ENCODE measurements at regions not wholly inside any gene's neighbourhood (a gene's known extent, or its start where the extent isn't known, plus 50 kb on each side); places are given as distances from the start of the nearest gene placed in this dataset.
"Not testable (repeated sequence)": the region's sequence is repeated elsewhere in the genome, so short reads cannot be mapped to it uniquely, and the experiment has no call there.

DNA sequence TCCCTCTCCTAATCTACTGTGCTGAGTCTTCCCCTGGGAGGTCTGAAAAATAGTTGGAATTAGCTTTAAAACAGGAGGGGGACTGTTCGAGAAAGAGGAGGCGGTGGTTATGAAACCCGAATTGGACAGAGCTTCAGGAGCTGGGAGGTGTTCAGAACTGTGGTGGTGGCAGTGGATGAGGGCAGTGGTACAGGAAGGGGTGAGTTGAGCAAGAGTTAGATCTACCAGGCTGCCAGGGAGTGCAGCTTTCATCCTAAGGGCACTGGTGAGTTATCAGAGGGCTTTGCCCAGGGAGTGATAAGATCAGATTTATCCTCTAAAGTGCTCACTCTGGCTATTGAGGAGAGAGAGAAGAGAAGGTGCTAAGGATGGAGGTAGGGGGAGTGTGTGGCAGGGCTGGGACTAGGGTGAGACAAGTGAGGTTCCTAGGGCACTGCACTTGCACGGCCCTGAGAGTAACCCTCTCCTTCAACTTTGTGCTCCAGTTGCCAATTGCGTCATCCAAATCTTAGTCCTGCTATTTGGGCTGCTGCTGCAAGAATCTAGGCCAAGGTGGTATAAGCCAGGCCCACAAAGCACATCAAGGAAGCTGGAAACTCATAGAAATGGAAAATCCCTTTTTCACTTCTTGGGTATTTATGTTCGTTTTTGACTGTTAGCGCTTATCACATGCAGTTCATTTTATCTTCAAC, 540.3 kb downstream of the XYLT1 start:
- Histone ChIP-seq H3K4me1 (ENCODE audit: control insufficient read depth, insufficient read depth, low read length) (no peaks in the 10 kb centered on the region), H3K27ac (ENCODE audit: insufficient read depth, low read depth, low read length, poor library complexity, severe bottlenecking) (no peak overlapping the region), H3K36me3 (ENCODE audit: control insufficient read depth, insufficient read depth, low read length) (no peaks in the 10 kb centered on the region), H3K4me3 (ENCODE audit: insufficient read depth, low read depth, low read length) (no peak overlapping the region), H3K9me3 (ENCODE audit: control insufficient read depth, low read length) (no peaks in the 10 kb centered on the region), H3K27me3 (ENCODE audit: control insufficient read depth, insufficient read depth, low read length, poor library complexity, severe bottlenecking) (no peaks in the 10 kb centered on the region)
- 93 to 94% methylated on average over 6 to 7 of the region's 7 CpGs for WGBS, 2 experiments

- Histone ChIP-seq H3K27me3 (ENCODE audit: control insufficient read depth, insufficient read depth, low read length, poor library complexity, severe bottlenecking) (no peaks in the 10 kb centered on the region), H3K36me3 (ENCODE audit: control insufficient read depth, insufficient read depth, low read length) (no peaks in the 10 kb centered on the region), H3K4me1 (ENCODE audit: control insufficient read depth, insufficient read depth, low read length) (no peaks in the 10 kb centered on the region), H3K4me3 (ENCODE audit: insufficient read depth, low read depth, low read length) (no peak overlapping the region), H3K27ac (ENCODE audit: insufficient read depth, low read depth, low read length, poor library complexity, severe bottlenecking) (no peak overlapping the region), H3K9me3 (ENCODE audit: control insufficient read depth, low read length) (no peaks in the 10 kb centered on the region)
- 77 to 83% methylated on average over 2 of the region's 2 CpGs for WGBS, 2 experiments
Measured at GRCh38 chr16:16933861-16934260, 536.9 kb downstream of the XYLT1 start.

DNA sequence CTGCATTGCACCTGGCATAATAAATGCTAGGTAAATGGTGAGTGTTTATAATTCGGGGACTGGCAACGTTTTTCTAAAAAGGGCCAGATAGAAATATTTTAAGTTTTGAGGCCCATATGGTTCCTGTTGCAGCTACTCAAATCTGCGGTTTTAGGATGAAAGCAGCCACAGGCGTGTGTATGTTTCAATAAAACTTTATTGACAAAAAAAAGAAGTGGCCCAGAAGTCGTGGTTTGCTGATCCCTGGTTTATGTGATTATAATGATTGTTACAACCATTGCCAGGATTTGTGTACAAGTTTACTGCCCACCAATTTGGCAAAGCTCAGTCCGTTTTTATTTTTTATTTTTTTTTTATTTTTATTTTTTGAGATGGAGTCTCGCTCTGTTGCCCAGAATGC, 536.1 kb downstream of the XYLT1 start:
- Histone ChIP-seq H3K4me3 (ENCODE audit: insufficient read depth, low read depth, low read length) (no peak overlapping the region), H3K27me3 (ENCODE audit: control insufficient read depth, insufficient read depth, low read length, poor library complexity, severe bottlenecking) (no peaks in the 10 kb centered on the region), H3K27ac (ENCODE audit: insufficient read depth, low read depth, low read length, poor library complexity, severe bottlenecking) (no peak overlapping the region), H3K9me3 (ENCODE audit: control insufficient read depth, low read length) (no peaks in the 10 kb centered on the region), H3K4me1 (ENCODE audit: control insufficient read depth, insufficient read depth, low read length) (peaks cover under 1% of the 10 kb centered on the region), H3K36me3 (ENCODE audit: control insufficient read depth, insufficient read depth, low read length) (no peaks in the 10 kb centered on the region)
- 90 to 95% methylated on average over 6 to 7 of the region's 7 CpGs for WGBS, 2 experiments

DNA sequence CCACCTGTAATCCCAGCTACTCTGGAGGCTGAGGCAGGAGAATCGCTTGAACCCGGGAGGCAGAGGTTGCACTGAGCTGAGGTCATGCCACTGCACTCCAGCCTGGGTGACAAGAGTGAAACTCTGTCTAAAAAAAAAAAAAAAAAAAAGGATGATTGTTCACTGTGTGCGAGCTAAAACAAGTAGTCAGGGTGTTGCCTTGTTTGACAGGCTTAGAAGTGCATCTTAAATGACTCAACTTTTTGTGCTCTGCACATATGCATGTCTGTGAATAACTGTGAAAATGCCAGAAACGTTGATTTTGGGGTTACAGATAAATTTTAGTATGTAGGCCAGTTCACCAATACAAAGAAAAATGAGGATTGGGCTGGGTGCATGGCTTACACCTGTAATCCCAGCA, 534.9 kb downstream of the XYLT1 start:
- H3K9me3 ChIP-seq (ENCODE audit: control insufficient read depth, low read length); H3K4me1 ChIP-seq (ENCODE audit: control insufficient read depth, insufficient read depth, low read length); H3K27me3 ChIP-seq (ENCODE audit: control insufficient read depth, insufficient read depth, low read length, poor library complexity, severe bottlenecking); H3K4me3 ChIP-seq (ENCODE audit: insufficient read depth, low read depth, low read length); H3K27ac ChIP-seq (ENCODE audit: insufficient read depth, low read depth, low read length, poor library complexity, severe bottlenecking); H3K36me3 ChIP-seq (ENCODE audit: control insufficient read depth, insufficient read depth, low read length): not testable (repeated sequence)
- 97 to 98% methylated on average over 4 of the region's 4 CpGs for WGBS, 2 experiments

- no peak overlapping the region for H3K4me3 ChIP-seq (ENCODE audit: insufficient read depth, low read depth, low read length)
- H3K4me1 ChIP-seq (ENCODE audit: control insufficient read depth, insufficient read depth, low read length): peaks cover 4% of the 10 kb centered on the region
- no peaks in the 10 kb centered on the region for H3K36me3 ChIP-seq (ENCODE audit: control insufficient read depth, insufficient read depth, low read length)
- 93 to 98% methylated on average over 2 of the region's 2 CpGs for WGBS, 2 experiments
- no peaks in the 10 kb centered on the region for H3K9me3 ChIP-seq (ENCODE audit: control insufficient read depth, low read length)
- no peak overlapping the region for H3K27ac ChIP-seq (ENCODE audit: insufficient read depth, low read depth, low read length, poor library complexity, severe bottlenecking)
- H3K27me3 ChIP-seq (ENCODE audit: control insufficient read depth, insufficient read depth, low read length, poor library complexity, severe bottlenecking): no peaks in the 10 kb centered on the region
Measured at GRCh38 chr16:16937576-16937975, 533.2 kb downstream of the XYLT1 start.

GRCh38 chr16:16938009-16938408, 532.8 kb downstream of the XYLT1 start:
- 84 to 87% methylated on average over 4 of the region's 4 CpGs for WGBS, 2 experiments
- H3K36me3 ChIP-seq (ENCODE audit: control insufficient read depth, insufficient read depth, low read length): no peaks in the 10 kb centered on the region

DNA sequence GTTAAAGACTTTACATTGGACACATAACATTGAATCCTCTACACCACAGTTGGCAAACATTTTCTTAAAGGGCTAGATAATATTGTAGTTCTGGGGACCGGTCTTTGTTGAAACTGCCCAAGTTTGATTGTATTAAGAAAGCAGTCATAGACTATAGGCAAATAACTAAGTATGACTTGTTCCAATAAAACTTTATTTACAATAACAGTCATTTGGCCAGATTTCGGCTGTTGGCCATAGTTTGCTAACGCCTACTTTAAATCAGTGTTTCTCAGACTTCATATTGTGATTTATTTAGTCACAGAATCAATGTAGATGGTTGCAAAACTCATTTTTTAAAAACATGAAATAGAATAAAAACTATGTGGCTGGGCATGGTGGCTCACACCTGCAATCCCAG, 531.8 kb downstream of the XYLT1 start:
- no peaks in the 10 kb centered on the region for H3K9me3 ChIP-seq (ENCODE audit: control insufficient read depth, low read length)
- H3K4me3 ChIP-seq (ENCODE audit: insufficient read depth, low read depth, low read length): no peak overlapping the region
- no peaks in the 10 kb centered on the region for H3K36me3 ChIP-seq (ENCODE audit: control insufficient read depth, insufficient read depth, low read length)
- WGBS, 2 experiments: 90 to 92% methylated on average over 2 to 3 of the region's 3 CpGs
- H3K4me1 ChIP-seq (ENCODE audit: control insufficient read depth, insufficient read depth, low read length): peaks cover 4% of the 10 kb centered on the region
- H3K27me3 ChIP-seq (ENCODE audit: control insufficient read depth, insufficient read depth, low read length, poor library complexity, severe bottlenecking): no peaks in the 10 kb centered on the region
- H3K27ac ChIP-seq (ENCODE audit: insufficient read depth, low read depth, low read length, poor library complexity, severe bottlenecking): no peak overlapping the region

More at GRCh38 chr16:16938009-16938408, 532.8 kb downstream of the XYLT1 start:
- H3K27me3 ChIP-seq (ENCODE audit: control insufficient read depth, insufficient read depth, low read length, poor library complexity, severe bottlenecking): no peaks in the 10 kb centered on the region
- no peak overlapping the region for H3K27ac ChIP-seq (ENCODE audit: insufficient read depth, low read depth, low read length, poor library complexity, severe bottlenecking)
- no peaks in the 10 kb centered on the region for H3K9me3 ChIP-seq (ENCODE audit: control insufficient read depth, low read length)
- H3K4me3 ChIP-seq (ENCODE audit: insufficient read depth, low read depth, low read length): no peak overlapping the region
- H3K4me1 ChIP-seq (ENCODE audit: control insufficient read depth, insufficient read depth, low read length): peaks cover 4% of the 10 kb centered on the region

DNA sequence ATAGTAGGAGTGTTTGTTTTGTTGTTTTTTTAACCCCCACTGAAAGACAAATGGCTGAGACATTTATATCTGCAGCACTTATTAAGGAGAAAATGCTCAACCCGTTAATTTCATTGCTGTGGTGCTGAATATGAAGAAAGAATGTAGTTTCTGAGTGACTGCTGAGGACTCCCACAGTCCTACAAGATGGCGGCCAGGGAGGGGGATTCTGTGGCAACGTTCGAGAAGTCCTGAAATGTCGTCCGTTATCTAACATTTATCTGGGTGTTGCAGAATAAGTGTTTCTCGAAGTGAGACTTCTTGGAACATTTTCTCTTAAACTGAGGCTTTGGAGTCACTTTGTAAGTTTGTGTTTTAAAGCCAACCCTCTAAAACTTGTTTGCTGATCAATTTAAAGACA, 530.4 kb downstream of the XYLT1 start:
- Histone ChIP-seq H3K27me3 (ENCODE audit: control insufficient read depth, insufficient read depth, low read length, poor library complexity, severe bottlenecking) (no peaks in the 10 kb centered on the region), H3K4me3 (ENCODE audit: insufficient read depth, low read depth, low read length) (no peak overlapping the region), H3K9me3 (ENCODE audit: control insufficient read depth, low read length) (no peaks in the 10 kb centered on the region), H3K36me3 (ENCODE audit: control insufficient read depth, insufficient read depth, low read length) (no peaks in the 10 kb centered on the region), H3K27ac (ENCODE audit: insufficient read depth, low read depth, low read length, poor library complexity, severe bottlenecking) (no peak overlapping the region), H3K4me1 (ENCODE audit: control insufficient read depth, insufficient read depth, low read length) (peaks cover 6% of the 10 kb centered on the region)
- WGBS, 2 experiments: 51 to 54% methylated on average over 7 of the region's 7 CpGs

GRCh38 chr16:16942849-16943248, 527.9 kb downstream of the XYLT1 start:
- H3K4me3 ChIP-seq (ENCODE audit: insufficient read depth, low read depth, low read length); H3K36me3 ChIP-seq (ENCODE audit: control insufficient read depth, insufficient read depth, low read length); H3K27me3 ChIP-seq (ENCODE audit: control insufficient read depth, insufficient read depth, low read length, poor library complexity, severe bottlenecking); H3K9me3 ChIP-seq (ENCODE audit: control insufficient read depth, low read length); H3K4me1 ChIP-seq (ENCODE audit: control insufficient read depth, insufficient read depth, low read length); H3K27ac ChIP-seq (ENCODE audit: insufficient read depth, low read depth, low read length, poor library complexity, severe bottlenecking): not testable (repeated sequence)
- WGBS, 2 experiments: 86 to 91% methylated on average over 6 of the region's 6 CpGs

- 89 to 91% methylated on average over 1 of the region's 1 CpG for WGBS, 2 experiments
- no peak overlapping the region for H3K27ac ChIP-seq (ENCODE audit: insufficient read depth, low read depth, low read length, poor library complexity, severe bottlenecking)
- H3K4me3 ChIP-seq (ENCODE audit: insufficient read depth, low read depth, low read length): no peak overlapping the region
- peaks cover 2% of the 10 kb centered on the region for H3K4me1 ChIP-seq (ENCODE audit: control insufficient read depth, insufficient read depth, low read length)
- no peaks in the 10 kb centered on the region for H3K36me3 ChIP-seq (ENCODE audit: control insufficient read depth, insufficient read depth, low read length)
- no peaks in the 10 kb centered on the region for H3K27me3 ChIP-seq (ENCODE audit: control insufficient read depth, insufficient read depth, low read length, poor library complexity, severe bottlenecking)
- no peaks in the 10 kb centered on the region for H3K9me3 ChIP-seq (ENCODE audit: control insufficient read depth, low read length)
Measured at GRCh38 chr16:16945207-16945606, 525.6 kb downstream of the XYLT1 start.

DNA sequence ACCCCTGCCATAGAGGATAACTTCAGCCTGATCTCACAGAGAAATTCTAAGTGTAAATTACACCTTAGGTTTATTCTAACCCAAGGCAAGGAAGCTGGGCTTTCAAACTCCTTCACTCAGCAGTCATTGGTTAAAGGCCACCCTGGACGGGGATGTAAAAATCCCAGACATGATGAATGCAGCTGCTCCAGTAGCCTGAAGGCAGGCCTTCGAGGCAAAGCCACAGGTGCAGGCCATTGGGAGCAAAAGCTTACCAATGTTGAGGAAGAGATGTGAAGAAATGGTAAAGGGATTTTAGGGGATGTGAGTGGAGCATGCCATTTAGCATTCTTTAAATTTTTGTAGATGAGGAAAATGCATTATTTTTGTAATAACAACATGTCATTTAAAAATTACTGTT, 514.4 kb downstream of the XYLT1 start:
- Histone ChIP-seq H3K27me3 (ENCODE audit: control insufficient read depth, insufficient read depth, low read length, poor library complexity, severe bottlenecking) (no peaks in the 10 kb centered on the region), H3K9me3 (ENCODE audit: control insufficient read depth, low read length) (no peaks in the 10 kb centered on the region), H3K4me3 (ENCODE audit: insufficient read depth, low read depth, low read length) (no peak overlapping the region), H3K27ac (ENCODE audit: insufficient read depth, low read depth, low read length, poor library complexity, severe bottlenecking) (no peak overlapping the region), H3K4me1 (ENCODE audit: control insufficient read depth, insufficient read depth, low read length) (no peaks in the 10 kb centered on the region), H3K36me3 (ENCODE audit: control insufficient read depth, insufficient read depth, low read length) (no peaks in the 10 kb centered on the region)
- 84 to 92% methylated on average over 2 of the region's 2 CpGs for WGBS, 2 experiments

Measured in ectodermal cell (in vitro differentiated cells).